ENCODE measurements at regions not wholly inside any gene's neighbourhood (a gene's known extent, or its start where the extent isn't known, plus 50 kb on each side); places are given as distances from the start of the nearest gene placed in this dataset.
"Not testable (repeated sequence)": the region's sequence is repeated elsewhere in the genome, so short reads cannot be mapped to it uniquely, and the experiment has no call there.

DNA sequence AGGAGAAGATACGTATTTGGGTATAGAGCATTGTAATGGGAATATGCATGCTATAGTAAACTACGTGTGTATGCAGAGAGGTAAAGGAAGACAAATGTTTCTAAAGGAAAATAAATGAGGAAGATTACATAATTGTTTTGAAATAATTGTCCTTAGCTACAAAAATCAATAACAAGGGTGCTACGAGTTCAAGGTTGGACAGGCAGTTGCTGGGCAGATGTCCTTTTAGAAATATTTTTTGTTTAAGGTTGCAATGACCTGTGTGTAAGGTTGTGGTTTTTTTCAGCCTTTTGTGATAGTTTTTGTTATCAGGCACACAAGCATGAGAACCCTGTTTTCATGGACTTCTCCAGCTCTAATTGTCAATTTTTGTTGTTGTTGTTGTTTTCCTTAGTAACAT, 1304.1 kb upstream of the CHAC2 start:
- DNase-seq, result no peak

GRCh38 chr2:52456561-52457377, 1310.8 kb upstream of the CHAC2 start:
- no peak for DNase-seq

GRCh38 chr2:52454962-52455361, 1312.6 kb upstream of the CHAC2 start:
- no peak for DNase-seq

DNA sequence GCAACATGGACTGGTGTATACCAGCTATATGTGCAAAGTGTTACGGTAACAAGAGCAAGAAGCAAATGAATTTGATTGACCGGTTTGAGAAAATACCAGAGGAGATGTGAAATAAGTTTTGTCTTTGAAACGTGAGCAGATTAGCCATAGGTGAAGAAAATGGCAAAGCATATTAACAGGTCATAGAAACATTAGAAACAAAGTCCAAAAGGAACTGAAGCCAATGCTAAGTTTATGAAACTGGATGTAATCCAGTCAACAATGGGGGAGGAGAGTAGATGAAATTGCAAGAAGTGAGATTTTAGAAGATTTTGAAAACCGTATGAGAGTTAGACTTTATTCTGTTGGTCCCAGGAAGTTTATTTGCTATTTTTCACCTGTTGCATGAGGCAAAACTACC, 1315.4 kb upstream of the CHAC2 start:
- no peak for DNase-seq

DNA sequence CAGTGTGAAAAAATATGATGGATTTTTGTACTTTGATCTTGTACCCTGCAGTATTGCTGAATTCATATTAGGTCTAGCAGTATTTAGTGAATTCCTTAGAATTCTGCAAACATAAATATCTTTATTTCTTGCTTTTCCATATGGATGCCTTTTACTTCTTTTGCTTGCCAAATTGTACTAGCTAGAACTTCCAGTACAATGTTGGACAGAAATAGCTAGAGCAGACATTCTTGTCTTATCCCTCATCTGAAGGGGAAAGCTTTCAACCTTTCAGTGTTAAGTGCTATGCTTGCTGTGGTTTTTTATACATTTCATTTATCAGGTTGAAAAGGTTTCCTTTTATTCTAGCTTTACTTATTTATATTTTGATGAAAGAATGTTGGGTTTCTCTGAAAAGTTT, 1321.9 kb upstream of the CHAC2 start:
- no peak for DNase-seq

- no peak for DNase-seq
Observed at GRCh38 chr2:52431352-52431760, 1336.2 kb upstream of the CHAC2 start.

- DNase-seq, result no peak
Observed at GRCh38 chr2:52429740-52430139, 1337.9 kb upstream of the CHAC2 start.

DNA sequence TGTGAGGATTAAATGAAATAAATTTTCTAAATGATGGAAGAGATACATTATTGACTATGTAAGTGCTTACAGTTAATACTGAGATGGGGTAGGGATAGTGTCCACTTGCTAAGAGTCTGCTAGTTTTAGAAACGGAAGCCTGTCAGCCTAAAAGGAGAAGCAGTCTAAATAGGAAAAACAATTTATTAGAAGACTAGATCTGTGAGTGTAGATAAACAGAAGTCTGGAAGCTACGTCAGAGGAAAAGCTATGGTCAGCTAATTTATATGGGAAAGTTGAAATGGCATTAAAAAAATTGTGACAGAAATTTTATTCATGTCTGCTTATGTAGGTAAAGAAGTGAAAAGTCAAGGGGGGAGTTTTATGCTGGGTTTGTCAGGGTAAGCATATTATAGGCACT, 1338.4 kb upstream of the CHAC2 start:
- no peak for DNase-seq

DNA sequence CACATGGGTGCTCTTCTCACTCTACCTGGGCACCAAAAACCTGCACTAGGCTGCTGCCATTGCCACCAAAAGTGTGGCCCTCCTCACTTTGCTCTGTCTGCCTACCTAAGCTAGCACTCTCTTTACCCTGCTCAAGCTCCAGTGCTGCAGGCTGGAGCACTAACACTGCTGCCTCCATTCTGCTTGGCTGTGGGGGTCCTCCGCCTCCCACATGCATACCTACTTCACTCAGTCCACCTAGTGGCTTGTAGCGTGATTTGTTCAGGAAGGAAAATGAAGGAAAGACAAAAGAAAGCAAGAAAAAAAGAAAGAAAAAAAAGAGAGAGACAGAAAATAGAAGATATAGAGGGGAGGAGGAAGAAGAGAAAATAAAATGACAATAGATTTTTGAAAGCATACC, 1339.4 kb upstream of the CHAC2 start:
- DNase-seq, result no peak

DNA sequence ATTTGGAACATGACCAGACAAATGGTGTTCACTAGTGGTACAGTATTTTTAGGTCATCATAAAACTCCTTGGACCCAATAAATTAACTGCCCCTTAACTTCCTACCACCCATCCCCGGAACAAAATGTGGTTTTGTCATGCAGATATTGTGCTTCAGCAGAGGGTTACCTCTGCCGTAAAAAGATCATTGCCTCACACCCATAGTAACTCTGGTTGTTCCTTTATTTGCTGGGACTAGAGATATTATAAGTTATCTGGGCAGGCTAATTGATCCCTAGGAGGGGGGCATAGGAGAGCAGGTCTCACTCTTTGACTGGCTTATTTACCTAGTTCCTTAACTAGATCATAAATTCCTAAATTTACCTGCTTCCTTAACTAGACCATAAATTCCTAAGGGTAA, 1343.9 kb upstream of the CHAC2 start:
- no peak for DNase-seq

DNA sequence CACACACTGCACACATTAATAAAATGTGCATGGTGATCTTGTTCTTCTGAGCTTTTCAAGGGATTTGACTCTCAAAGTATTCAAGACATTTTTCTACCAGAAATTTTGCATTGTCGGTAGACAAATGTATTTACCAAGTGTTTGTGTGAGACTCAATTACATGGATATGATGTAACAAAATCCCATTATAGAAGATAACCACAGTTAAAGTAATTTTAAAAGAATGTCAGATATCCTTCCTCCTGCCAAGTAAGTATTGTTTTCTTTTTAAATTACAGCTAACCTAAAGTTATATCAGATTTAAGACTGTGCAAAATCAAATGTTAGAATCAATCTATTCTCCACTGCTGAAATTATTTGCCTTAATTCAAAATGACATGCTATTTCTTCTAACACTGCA, 1344.5 kb upstream of the CHAC2 start:
- no peak for DNase-seq

- DNase-seq, result no peak
Observed at GRCh38 chr2:52416340-52416739, 1351.3 kb upstream of the CHAC2 start.

DNA sequence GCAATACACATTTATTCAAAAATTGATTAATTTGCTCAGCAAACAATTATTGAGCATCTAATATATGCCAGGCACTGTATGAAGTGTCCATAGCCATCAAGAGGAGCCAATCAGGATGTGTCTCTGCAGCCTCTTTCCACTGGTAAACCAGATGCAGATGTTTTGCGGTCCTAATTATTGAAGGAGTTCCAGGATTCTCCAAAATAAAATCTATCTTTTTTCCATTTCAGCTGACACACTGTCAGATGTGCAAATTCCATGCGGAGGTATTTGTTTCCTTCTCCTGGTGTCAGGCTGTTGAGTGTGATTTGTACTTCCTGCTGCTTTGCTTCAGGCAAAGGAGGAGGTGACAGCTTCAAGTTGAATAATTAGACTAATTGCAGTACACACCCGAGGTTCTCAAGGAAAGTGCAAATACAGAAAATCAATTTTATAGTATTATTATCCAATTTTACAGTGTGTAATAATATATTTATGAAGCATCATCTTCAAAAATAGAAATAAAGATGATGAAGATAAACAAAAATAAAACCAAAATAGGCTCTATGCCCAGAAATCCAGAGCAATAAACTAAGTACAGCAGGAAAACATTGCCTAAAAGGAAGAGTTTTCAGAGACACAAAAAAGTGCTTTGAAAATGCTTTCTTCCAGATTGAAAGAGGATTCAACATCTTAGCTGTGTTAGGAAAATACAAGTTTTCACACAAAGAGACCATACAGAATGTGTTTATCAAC, 1352.9 kb upstream of the CHAC2 start:
- peak; percentile 48 for DNase-seq

DNA sequence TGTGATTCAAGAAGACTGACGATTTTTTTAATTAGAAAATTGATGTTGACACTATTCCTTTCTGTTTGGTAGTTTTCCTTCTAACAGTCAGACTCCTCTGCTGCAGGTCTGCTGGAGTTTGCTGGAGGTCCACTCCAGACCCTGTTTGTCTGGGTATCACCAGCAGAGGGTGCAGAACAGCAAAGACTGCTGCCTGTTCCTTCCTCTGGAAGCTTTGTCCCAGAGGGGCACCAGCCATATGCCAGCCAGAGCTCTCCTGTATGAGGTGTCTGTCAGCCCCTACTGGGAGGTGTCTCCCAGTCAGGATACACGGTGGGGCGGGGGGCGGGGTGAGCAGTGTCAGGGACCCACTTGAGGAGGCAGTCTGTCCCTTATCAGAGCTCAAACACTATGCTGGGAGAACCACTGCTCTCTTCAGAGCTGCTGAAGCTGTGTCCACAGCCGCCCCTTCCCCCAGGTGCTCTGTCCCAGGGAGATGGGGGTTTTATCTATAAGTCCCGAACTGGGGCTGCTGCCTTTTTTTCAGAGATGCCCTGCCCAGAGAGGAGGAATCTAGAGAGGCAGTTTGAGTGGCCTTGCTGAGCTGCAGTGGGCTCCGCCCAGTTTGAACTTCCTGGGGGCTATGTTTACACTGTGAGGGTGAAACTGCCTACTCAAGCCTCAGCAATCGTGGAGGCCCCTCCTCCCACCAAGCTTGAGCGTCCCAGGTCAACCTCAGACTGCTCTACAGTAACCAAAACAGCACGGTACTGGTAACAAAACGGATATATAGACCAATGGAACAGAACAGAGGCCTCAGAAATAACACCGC, 1358.1 kb upstream of the CHAC2 start:
- not testable (repeated sequence) for DNase-seq

DNA sequence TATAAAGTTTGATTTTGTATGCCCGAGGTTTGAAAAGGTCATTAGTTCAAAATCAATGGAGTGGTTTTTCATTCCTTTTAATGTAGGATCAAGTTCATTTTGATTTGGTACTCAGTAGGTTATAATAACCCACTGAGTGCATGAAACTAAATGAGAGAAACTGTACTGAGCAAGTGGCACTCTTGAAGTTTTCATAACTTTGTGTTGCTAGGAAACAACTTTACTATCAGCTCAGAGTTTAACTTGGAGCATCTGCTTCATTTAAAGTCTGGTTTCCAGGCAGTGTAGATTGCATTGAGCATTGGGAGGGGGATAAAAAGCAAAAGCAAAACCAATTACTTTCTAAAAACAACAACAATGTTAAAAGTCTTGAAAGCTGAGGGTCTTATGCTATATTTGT, 1361.6 kb upstream of the CHAC2 start:
- no peak for DNase-seq

- DNase-seq, result no peak
Observed at GRCh38 chr2:52404866-52405265, 1362.7 kb upstream of the CHAC2 start.

- DNase-seq, result no peak
Observed at GRCh38 chr2:52404046-52404445, 1363.6 kb upstream of the CHAC2 start.

GRCh38 chr2:52402128-52402527, 1365.5 kb upstream of the CHAC2 start:
- DNase-seq, result no peak

DNA sequence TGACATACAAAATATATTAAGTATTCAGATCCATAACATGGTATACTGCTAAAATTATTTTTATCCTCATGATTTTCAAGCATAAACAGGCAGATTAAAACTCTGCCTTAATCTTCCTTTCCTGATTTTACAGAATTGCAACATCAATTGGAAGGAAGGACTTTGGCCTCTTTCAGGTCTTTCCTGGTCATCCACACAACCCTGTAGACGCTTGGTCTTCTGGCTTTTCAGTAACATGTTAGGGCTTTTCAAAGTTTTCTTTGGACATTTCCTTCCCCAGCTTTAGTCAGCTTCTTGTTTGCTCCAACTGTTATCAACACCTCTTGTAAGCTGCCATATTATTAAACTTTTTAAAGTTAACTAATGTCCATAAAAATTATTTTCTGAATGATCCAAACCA, 1364.9 kb upstream of the NRXN1 start:
- DNase-seq, result no peak

GRCh38 chr2:52395912-52396311, 1364.0 kb upstream of the NRXN1 start:
- peak; percentile 51 for DNase-seq

GRCh38 chr2:52391621-52392020, 1359.7 kb upstream of the NRXN1 start:
- peak; percentile 52 for DNase-seq

DNA sequence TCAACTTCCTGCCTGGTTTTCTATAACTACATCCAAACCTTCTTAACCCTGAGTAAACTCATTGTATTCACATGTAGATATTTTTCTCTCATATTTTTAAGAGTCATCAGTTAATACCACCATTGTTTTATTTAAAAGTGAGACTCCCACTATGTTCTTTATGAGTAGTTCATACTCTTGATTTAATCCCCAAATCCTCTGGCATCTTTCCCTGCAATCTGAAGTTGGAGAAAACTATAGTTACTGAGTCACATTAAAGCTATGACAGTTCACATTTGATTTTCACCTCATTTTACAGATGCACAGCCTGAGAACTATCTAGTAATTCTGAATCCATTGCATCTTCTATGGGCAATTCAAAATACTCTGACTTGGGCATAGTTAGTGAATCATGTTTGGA, 1358.7 kb upstream of the NRXN1 start:
- DNase-seq, result no peak

All from muscle of arm (tissue), 1 donor.